ENCODE measurements at regions not wholly inside any gene's neighbourhood (a gene's known extent, or its start where the extent isn't known, plus 50 kb on each side); places are given as distances from the start of the nearest gene placed in this dataset.

DNA sequence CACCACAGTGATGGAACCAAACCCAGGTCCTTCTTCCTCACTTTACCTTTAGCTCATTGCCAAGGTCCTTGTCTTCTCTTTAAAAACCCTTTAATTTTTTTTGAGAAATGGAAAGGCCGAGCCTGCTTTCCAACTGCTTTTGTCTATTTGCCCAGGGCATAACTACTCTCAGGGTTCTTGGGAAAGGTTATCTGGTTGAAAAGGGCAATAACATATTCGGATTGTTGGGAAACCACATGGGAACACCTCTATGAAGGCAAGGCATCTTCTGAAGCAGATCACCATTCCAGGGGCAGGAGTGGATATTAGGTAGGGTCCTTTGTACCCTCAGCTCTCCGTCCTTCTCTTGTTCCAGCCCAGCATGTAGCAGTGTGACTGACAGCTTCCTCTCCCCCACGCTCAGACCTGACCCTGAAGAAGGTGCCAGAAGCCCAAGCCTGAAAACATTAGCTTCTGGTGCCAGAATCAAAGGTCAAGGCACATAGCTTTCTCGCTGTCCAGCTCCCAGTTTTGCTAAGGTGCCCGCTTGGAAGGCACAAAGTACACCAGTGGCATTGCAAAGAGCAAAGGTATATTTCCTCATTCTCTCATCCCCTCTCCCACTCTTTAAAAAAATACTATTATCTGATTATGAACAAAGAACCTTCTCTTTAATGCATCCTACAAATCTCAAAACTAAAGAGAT, 123.2 kb upstream of the LINC00305 start:
- no peak overlapping the region for H3K27ac ChIP-seq (ENCODE audit: low read length)

DNA sequence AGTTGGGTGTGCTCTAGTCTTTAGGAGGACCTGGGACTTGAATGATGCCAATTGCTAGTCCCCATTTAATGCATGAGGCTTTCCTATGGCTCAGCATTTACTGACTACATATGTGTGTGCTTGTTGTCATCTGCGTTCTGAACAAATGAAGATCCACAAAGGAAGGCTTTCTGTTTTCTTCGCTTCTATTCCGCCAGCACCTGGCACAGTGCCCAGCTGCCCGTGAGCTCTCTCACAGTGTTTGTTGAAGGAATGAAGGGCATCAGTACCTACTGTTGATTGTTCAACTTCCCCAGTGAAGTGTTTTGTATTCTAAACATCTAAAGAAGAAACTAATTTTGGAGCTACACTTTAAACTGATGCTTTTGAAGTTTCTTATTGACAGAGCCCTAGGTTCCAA, 122.4 kb upstream of the LINC00305 start:
- Histone ChIP-seq H3K9me3 (ENCODE audit: low read length) (no peaks in the 10 kb centered on the region), H3K27me3 (ENCODE audit: insufficient read depth, low read depth, low read length) (no peaks in the 10 kb centered on the region), H3K4me3 (ENCODE audit: low read length) (no peak overlapping the region), H3K4me2 (ENCODE audit: low read length) (no peak overlapping the region), H3K9me2 (ENCODE audit: insufficient read depth, low read length) (no peaks in the 10 kb centered on the region), H3K27ac (ENCODE audit: low read length) (no peak overlapping the region), H2AFZ (ENCODE audit: low read depth, low read length) (no peak overlapping the region), H3K79me2 (replicated peaks; ENCODE audit: insufficient read depth, low read length) (no peaks in the 10 kb centered on the region), H3K36me3 (ENCODE audit: insufficient read depth, low read length) (no peaks in the 10 kb centered on the region), H3K9ac (ENCODE audit: low read length) (no peak overlapping the region), H4K20me1 (ENCODE audit: insufficient read depth) (no peaks in the 10 kb centered on the region), H3F3A (ENCODE audit: insufficient read depth, low read length, poor library complexity, severe bottlenecking) (no peaks in the 10 kb centered on the region)
- TF ChIP-seq POLR2AphosphoS5 (IDR thresholded peaks at IDR 0.05) (no peak), MXI1 (conservative IDR thresholded peaks at IDR 0.05; ENCODE audit: poor library complexity, severe bottlenecking) (no peak), EP300 (conservative IDR thresholded peaks at IDR 0.05; ENCODE audit: poor library complexity, severe bottlenecking) (no peak), RAD21 (conservative IDR thresholded peaks at IDR 0.05) (no peak), SMC3 (conservative IDR thresholded peaks at IDR 0.05; ENCODE audit: poor library complexity) (no peak), EZH2 (IDR thresholded peaks at IDR 0.05; ENCODE audit: borderline replicate concordance, insufficient read depth, low read length, poor library complexity, severe bottlenecking) (no peak), TAF1 (IDR thresholded peaks at IDR 0.05; ENCODE audit: low read depth) (no peak)
- TF ChIP-seq, protein P1, sequence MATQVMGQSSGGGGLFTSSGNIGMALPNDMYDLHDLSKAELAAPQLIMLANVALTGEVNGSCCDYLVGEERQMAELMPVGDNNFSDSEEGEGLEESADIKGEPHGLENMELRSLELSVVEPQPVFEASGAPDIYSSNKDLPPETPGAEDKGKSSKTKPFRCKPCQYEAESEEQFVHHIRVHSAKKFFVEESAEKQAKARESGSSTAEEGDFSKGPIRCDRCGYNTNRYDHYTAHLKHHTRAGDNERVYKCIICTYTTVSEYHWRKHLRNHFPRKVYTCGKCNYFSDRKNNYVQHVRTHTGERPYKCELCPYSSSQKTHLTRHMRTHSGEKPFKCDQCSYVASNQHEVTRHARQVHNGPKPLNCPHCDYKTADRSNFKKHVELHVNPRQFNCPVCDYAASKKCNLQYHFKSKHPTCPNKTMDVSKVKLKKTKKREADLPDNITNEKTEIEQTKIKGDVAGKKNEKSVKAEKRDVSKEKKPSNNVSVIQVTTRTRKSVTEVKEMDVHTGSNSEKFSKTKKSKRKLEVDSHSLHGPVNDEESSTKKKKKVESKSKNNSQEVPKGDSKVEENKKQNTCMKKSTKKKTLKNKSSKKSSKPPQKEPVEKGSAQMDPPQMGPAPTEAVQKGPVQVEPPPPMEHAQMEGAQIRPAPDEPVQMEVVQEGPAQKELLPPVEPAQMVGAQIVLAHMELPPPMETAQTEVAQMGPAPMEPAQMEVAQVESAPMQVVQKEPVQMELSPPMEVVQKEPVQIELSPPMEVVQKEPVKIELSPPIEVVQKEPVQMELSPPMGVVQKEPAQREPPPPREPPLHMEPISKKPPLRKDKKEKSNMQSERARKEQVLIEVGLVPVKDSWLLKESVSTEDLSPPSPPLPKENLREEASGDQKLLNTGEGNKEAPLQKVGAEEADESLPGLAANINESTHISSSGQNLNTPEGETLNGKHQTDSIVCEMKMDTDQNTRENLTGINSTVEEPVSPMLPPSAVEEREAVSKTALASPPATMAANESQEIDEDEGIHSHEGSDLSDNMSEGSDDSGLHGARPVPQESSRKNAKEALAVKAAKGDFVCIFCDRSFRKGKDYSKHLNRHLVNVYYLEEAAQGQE (IDR thresholded peaks at IDR 0.05; ENCODE audit: borderline replicate concordance) = no peak
- TF ChIP-seq, protein P2, sequence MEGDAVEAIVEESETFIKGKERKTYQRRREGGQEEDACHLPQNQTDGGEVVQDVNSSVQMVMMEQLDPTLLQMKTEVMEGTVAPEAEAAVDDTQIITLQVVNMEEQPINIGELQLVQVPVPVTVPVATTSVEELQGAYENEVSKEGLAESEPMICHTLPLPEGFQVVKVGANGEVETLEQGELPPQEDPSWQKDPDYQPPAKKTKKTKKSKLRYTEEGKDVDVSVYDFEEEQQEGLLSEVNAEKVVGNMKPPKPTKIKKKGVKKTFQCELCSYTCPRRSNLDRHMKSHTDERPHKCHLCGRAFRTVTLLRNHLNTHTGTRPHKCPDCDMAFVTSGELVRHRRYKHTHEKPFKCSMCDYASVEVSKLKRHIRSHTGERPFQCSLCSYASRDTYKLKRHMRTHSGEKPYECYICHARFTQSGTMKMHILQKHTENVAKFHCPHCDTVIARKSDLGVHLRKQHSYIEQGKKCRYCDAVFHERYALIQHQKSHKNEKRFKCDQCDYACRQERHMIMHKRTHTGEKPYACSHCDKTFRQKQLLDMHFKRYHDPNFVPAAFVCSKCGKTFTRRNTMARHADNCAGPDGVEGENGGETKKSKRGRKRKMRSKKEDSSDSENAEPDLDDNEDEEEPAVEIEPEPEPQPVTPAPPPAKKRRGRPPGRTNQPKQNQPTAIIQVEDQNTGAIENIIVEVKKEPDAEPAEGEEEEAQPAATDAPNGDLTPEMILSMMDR (IDR thresholded peaks at IDR 0.05; ENCODE audit: poor library complexity, severe bottlenecking) = no peak

More for the DNA sequence above, 123.2 kb upstream of the LINC00305 start:
- no peaks in the 10 kb centered on the region for H3K9me2 ChIP-seq (ENCODE audit: insufficient read depth, low read length)
- H2AFZ ChIP-seq (ENCODE audit: low read depth, low read length) = no peak overlapping the region
- H4K20me1 ChIP-seq (ENCODE audit: insufficient read depth) = no peaks in the 10 kb centered on the region
- no peak overlapping the region for H3K4me2 ChIP-seq (ENCODE audit: low read length)
- H3K9me3 ChIP-seq (ENCODE audit: low read length) = no peaks in the 10 kb centered on the region
- H3K4me3 ChIP-seq (ENCODE audit: low read length) = no peak overlapping the region
- H3K27me3 ChIP-seq (ENCODE audit: insufficient read depth, low read depth, low read length) = no peaks in the 10 kb centered on the region
- TF ChIP-seq EZH2 (IDR thresholded peaks at IDR 0.05; ENCODE audit: borderline replicate concordance, insufficient read depth, low read length, poor library complexity, severe bottlenecking) (no peak), MXI1 (conservative IDR thresholded peaks at IDR 0.05; ENCODE audit: poor library complexity, severe bottlenecking) (no peak), POLR2AphosphoS5 (IDR thresholded peaks at IDR 0.05) (no peak), TAF1 (IDR thresholded peaks at IDR 0.05; ENCODE audit: low read depth) (no peak), SMC3 (conservative IDR thresholded peaks at IDR 0.05; ENCODE audit: poor library complexity) (no peak)
- TF ChIP-seq, protein P2 (IDR thresholded peaks at IDR 0.05; ENCODE audit: poor library complexity, severe bottlenecking) = no peak
- TF ChIP-seq, protein P1 (IDR thresholded peaks at IDR 0.05; ENCODE audit: borderline replicate concordance) = no peak
- no peaks in the 10 kb centered on the region for H3F3A ChIP-seq (ENCODE audit: insufficient read depth, low read length, poor library complexity, severe bottlenecking)
- no peak overlapping the region for H3K9ac ChIP-seq (ENCODE audit: low read length)
- no peaks in the 10 kb centered on the region for H3K79me2 ChIP-seq (replicated peaks; ENCODE audit: insufficient read depth, low read length)
- no peaks in the 10 kb centered on the region for H3K36me3 ChIP-seq (ENCODE audit: insufficient read depth, low read length)

All from neural cell (in vitro differentiated cells).